Left ventricle myocardium inferior (tissue), 1 donor: ENCODE measurements at regions not wholly inside any gene's neighbourhood (a gene's known extent, or its start where the extent isn't known, plus 50 kb on each side); places are given as distances from the start of the nearest gene placed in this dataset.

Source experiments
- DNase-seq: peaks from one replicate; pipeline ENCODE4 v3.0.0-alpha.2; 2020
- H3K27ac ChIP-seq: fragments of 200-600 bp; replicated peaks from 2 replicates; pipeline ENCODE4 v1.8.0; 2021
- H3K27me3 ChIP-seq: fragments of 200-600 bp; 2 replicates; pipeline ENCODE4 v1.8.0; 2021; ENCODE audit warnings: low read depth
- H3K36me3 ChIP-seq: fragments of 200-600 bp; 2 replicates; pipeline ENCODE4 v1.8.0; 2021
- H3K4me1 ChIP-seq: fragments of 200-600 bp; 2 replicates; pipeline ENCODE4 v1.8.0; 2021
- H3K4me3 ChIP-seq: fragments of 200-600 bp; 2 replicates; pipeline ENCODE4 v1.8.0; 2021; ENCODE audit warnings: mild to moderate bottlenecking, moderate library complexity
- H3K9me3 ChIP-seq: fragments of 200-600 bp; replicated peaks from 2 replicates; pipeline ENCODE4 v1.8.0; 2021
- CTCF ChIP-seq: fragments of 200-600 bp; IDR thresholded peaks from 2 replicates; pipeline ENCODE4 v1.8.0; 2021; ENCODE audit warnings: antibody characterized with exemption, mild to moderate bottlenecking, borderline replicate concordance
- intact Hi-C: fragments of 100-400 bp; cut with micrococcal nuclease; formaldehyde crosslinking; loops from one replicate; pipeline ENCODE4 v1.11.0; 2022
- donor health status: DM: no; HTN: yes; CAD: no; lungs with severe emphysema.

- no peak for TF ChIP-seq CTCF
- H3K27ac ChIP-seq: no peak overlapping the region
- H3K27me3 ChIP-seq: peaks cover 15% of the 10 kb centered on the region
- H3K4me1 ChIP-seq: no peaks in the 10 kb centered on the region
- no peaks in the 10 kb centered on the region for H3K36me3 ChIP-seq
- DNase-seq: no peak
- intact Hi-C loops: no loop called here
- no peak overlapping the region for H3K4me3 ChIP-seq
- no peaks in the 10 kb centered on the region for H3K9me3 ChIP-seq
Observed at GRCh38 chr3:459311-459670, 262.7 kb downstream of the CHL1 start.

GRCh38 chr3:461006-461405 lies 264.4 kb downstream of the CHL1 start:
- H3K36me3 ChIP-seq: no peaks in the 10 kb centered on the region
- H3K9me3 ChIP-seq: no peaks in the 10 kb centered on the region
- H3K4me1 ChIP-seq: no peaks in the 10 kb centered on the region
- intact Hi-C loops: no loop called here
- DNase-seq: no peak
- H3K4me3 ChIP-seq: no peak overlapping the region
- H3K27me3 ChIP-seq: peaks cover 15% of the 10 kb centered on the region
- H3K27ac ChIP-seq: no peak overlapping the region
- TF ChIP-seq CTCF: no peak

- no peak for TF ChIP-seq CTCF
- no peak for DNase-seq
- no peaks in the 10 kb centered on the region for H3K9me3 ChIP-seq
- intact Hi-C loops: no loop called here
- H3K27me3 ChIP-seq: peaks cover 9% of the 10 kb centered on the region
- no peaks in the 10 kb centered on the region for H3K4me1 ChIP-seq
- H3K36me3 ChIP-seq: no peaks in the 10 kb centered on the region
- no peak overlapping the region for H3K27ac ChIP-seq
- H3K4me3 ChIP-seq: no peak overlapping the region
Observed at GRCh38 chr3:462851-463250, 266.3 kb downstream of the CHL1 start.

- Histone ChIP-seq H3K9me3 (no peaks in the 10 kb centered on the region), H3K4me1 (no peaks in the 10 kb centered on the region), H3K27me3 (peaks cover 9% of the 10 kb centered on the region), H3K4me3 (no peak overlapping the region), H3K27ac (no peak overlapping the region), H3K36me3 (no peaks in the 10 kb centered on the region)
- no peak for TF ChIP-seq CTCF
- no peak for DNase-seq
- intact Hi-C loops: no loop called here
Observed at GRCh38 chr3:463252-464192, 267.0 kb downstream of the CHL1 start.

- no peaks in the 10 kb centered on the region for H3K9me3 ChIP-seq
- no peaks in the 10 kb centered on the region for H3K36me3 ChIP-seq
- no peak for TF ChIP-seq CTCF
- intact Hi-C loops: no loop called here
- no peak overlapping the region for H3K4me3 ChIP-seq
- H3K27ac ChIP-seq: no peak overlapping the region
- H3K27me3 ChIP-seq: peaks cover 5% of the 10 kb centered on the region
- DNase-seq: no peak
- no peaks in the 10 kb centered on the region for H3K4me1 ChIP-seq
Observed at GRCh38 chr3:464255-464654, 267.7 kb downstream of the CHL1 start.
